Kidney (tissue), 13 donors: ENCODE measurements at regions not wholly inside any gene's neighbourhood (a gene's known extent, or its start where the extent isn't known, plus 50 kb on each side); places are given as distances from the start of the nearest gene placed in this dataset.

ENCODE experiments used
- DNase-seq, 5 donors: peaks; one replicate each; pipeline ENCODE4 v3.0.0-alpha.2; 2013 to 2020
- FAIRE-seq: peaks from 2 replicates; lab custom pipeline; 2012; peaks lifted over from hg19 to GRCh38; lab: Jason Lieb, UNC
- H3K27ac ChIP-seq, 2 donors: one replicate each; pipeline ENCODE4 v1.7.0; 2013; ENCODE audit warnings: low read depth in 2 of 2, low read length in 2 of 2, inconsistent platforms in 1 of 2
- H3K27me3 ChIP-seq: one replicate; pipeline ENCODE4 v1.7.1; 2013; ENCODE audit warnings: low read length, inconsistent platforms; ENCODE audit not compliant: control insufficient read depth, insufficient read depth
- H3K36me3 ChIP-seq, 3 donors: one replicate each; pipeline versions ENCODE4 v1.7.0 to v1.7.1; 2013; ENCODE audit warnings: low read length in 3 of 3, control low read depth in 1 of 3, inconsistent platforms in 1 of 3; ENCODE audit not compliant: insufficient read depth in 3 of 3, control insufficient read depth in 2 of 3
- H3K4me1 ChIP-seq, 3 donors: one replicate each; pipeline versions ENCODE4 v1.7.0 to v1.7.1; 2013; ENCODE audit warnings: low read length in 3 of 3, inconsistent platforms in 1 of 3, low read depth in 1 of 3; ENCODE audit not compliant: control insufficient read depth in 2 of 3, insufficient read depth in 2 of 3
- H3K4me3 ChIP-seq, 3 donors: one replicate each; pipeline versions ENCODE4 v1.7.0 to v1.8.1; 2013; ENCODE audit warnings: low read length in 3 of 3, control low read depth in 1 of 3, inconsistent platforms in 1 of 3
- H3K9ac ChIP-seq, 3 donors: one replicate each; pipeline versions ENCODE4 v1.7.0 to v1.7.1; 2013; ENCODE audit warnings: low read length in 3 of 3, control low read depth in 1 of 3, inconsistent platforms in 1 of 3
- H3K9me3 ChIP-seq, 3 donors: one replicate each; pipeline versions ENCODE4 v1.7.0 to v1.7.1; 2013; ENCODE audit warnings: low read length in 3 of 3, control low read depth in 1 of 3, inconsistent platforms in 1 of 3; ENCODE audit not compliant: control insufficient read depth in 2 of 3, insufficient read depth in 1 of 3
- intact Hi-C: fragments of 100-400 bp; cut with DNase I; formaldehyde crosslinking; loops from one replicate; pipeline ENCODE4 v1.11.1; 2022
- TF ChIP-seq, protein P1 (sequence below): IDR thresholded peaks from 3 replicates; pipeline ENCODE4 v1.5.1; 2012; ENCODE audit warnings: mild to moderate bottlenecking, moderate library complexity, borderline replicate concordance; ENCODE audit not compliant: insufficient read depth; ENCODE audit errors: extremely low read depth
- donor health status: control.
- donor health status: control.
- donor health status: control.
- donor health status: control.
- donor health status: control.
- donor health status: DM: yes; HTN: yes; CAD: no.
- donor health status: Normal renal cell carcinoma (clear cell type).

DNA sequence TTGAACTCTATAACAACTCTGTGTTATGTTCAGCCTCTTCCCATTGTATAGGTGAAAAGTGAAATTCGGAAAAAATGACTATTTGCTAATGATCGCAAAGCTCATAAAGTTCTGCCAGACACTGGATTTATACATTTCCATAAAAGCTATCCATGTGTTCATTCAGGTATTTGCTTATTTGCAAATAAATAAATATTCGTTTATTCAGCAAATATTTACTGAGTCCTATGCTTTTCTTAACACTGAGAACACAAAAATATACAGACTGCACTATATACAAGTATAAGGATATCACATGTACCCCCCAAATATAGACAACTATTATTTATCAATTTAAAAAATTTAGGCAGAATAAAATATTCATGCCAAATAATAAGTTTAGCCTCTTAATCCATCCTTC, 63.2 kb upstream of the ATP8B1 start:
- DNase-seq (no peak), FAIRE-seq (no peak)
- no peaks in the 10 kb centered on the region for H3K36me3 ChIP-seq
- TF ChIP-seq, protein P1, sequence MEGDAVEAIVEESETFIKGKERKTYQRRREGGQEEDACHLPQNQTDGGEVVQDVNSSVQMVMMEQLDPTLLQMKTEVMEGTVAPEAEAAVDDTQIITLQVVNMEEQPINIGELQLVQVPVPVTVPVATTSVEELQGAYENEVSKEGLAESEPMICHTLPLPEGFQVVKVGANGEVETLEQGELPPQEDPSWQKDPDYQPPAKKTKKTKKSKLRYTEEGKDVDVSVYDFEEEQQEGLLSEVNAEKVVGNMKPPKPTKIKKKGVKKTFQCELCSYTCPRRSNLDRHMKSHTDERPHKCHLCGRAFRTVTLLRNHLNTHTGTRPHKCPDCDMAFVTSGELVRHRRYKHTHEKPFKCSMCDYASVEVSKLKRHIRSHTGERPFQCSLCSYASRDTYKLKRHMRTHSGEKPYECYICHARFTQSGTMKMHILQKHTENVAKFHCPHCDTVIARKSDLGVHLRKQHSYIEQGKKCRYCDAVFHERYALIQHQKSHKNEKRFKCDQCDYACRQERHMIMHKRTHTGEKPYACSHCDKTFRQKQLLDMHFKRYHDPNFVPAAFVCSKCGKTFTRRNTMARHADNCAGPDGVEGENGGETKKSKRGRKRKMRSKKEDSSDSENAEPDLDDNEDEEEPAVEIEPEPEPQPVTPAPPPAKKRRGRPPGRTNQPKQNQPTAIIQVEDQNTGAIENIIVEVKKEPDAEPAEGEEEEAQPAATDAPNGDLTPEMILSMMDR, result no peak
- no peak overlapping the region for H3K4me3 ChIP-seq
- no peaks in the 10 kb centered on the region for H3K9me3 ChIP-seq
- no peaks in the 10 kb centered on the region for H3K4me1 ChIP-seq
- no peaks in the 10 kb centered on the region for H3K27me3 ChIP-seq
- intact Hi-C loops, result no loop called here
- no peak overlapping the region for H3K9ac ChIP-seq
- no peak overlapping the region for H3K27ac ChIP-seq

DNA sequence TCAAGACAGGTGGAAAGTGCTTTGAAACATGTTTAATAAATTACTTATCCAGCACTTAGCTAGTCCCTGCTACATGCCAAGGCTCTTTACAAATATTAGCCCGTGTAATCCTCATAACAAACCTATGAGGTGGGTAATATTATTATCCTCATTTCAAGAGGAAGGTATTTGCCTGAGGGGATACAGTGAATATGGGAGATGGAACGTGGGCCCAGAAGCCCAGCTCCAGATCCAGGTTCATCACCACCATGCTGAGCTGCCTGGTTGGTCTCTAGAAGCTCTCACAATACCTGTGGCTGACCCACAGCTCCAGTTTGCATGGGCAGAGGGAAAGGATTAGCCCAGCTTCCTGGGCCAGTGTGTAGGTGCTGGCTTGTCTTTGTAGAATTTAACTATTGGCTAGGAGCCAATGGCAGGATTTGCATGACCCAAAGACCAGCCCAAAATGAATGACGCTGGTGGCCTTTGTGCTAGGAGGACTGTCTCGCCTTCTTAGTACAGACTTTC, 61.6 kb upstream of the ATP8B1 start:
- TF ChIP-seq, protein P1, result no peak
- H3K36me3 ChIP-seq, result no peaks in the 10 kb centered on the region

DNA sequence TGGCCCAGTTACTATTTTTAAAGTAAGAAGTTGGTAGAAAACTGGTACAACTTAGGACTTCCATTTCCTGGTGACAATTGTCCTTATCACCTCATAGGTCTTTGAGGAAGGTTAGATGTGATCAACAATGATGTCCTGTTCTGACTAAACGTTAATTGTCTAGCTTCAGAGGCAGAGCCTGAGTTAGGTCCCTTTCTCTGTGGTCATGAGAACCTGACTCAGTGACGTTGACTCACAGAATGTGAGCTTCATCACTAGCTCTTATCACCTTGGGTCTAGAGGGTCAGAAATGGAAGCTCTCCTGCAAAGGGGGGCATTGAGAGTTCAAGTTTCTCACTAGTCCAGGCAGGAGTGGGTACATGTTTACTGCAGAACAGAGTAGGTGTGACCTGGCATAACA, 60.6 kb upstream of the ATP8B1 start:
- intact Hi-C loops, result no loop called here
- Histone ChIP-seq H3K36me3 (no peaks in the 10 kb centered on the region), H3K9ac (no peak overlapping the region), H3K9me3 (no peaks in the 10 kb centered on the region), H3K27ac (no peak overlapping the region), H3K4me3 (no peak overlapping the region), H3K4me1 (no peaks in the 10 kb centered on the region), H3K27me3 (no peaks in the 10 kb centered on the region)
- FAIRE-seq (no peak), DNase-seq (no peak)
- TF ChIP-seq, protein P1, result no peak

More for the DNA sequence above, 61.6 kb upstream of the ATP8B1 start:
- H3K27ac ChIP-seq, result no peak overlapping the region
- no peak for FAIRE-seq
- H3K4me3 ChIP-seq, result no peak overlapping the region
- H3K27me3 ChIP-seq, result no peaks in the 10 kb centered on the region
- no peak for DNase-seq
- intact Hi-C loops, result no loop called here
- H3K9ac ChIP-seq, result no peak overlapping the region
- H3K9me3 ChIP-seq, result no peaks in the 10 kb centered on the region
- no peaks in the 10 kb centered on the region for H3K4me1 ChIP-seq

DNA sequence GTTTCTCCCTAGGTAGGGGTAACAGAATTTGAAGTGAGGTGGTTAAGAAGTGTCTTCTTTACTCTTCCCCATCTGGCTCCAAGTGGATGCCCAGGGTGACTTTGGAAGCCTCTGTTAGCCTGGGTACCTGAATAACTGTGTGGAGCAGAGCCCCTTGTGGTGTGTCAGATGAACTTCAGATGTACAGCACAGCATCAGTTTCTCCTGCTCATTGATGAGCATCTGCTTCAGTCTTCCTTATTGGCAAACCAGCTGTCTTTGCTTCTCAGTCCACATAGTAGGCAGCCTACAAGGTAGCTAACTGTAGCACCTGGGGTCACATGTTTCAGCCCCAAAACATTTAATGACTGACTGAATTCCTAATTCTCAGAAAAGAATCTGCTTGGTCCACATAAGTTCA, 56.2 kb upstream of the ATP8B1 start:
- H3K4me1 ChIP-seq, result no peaks in the 10 kb centered on the region
- no peaks in the 10 kb centered on the region for H3K27me3 ChIP-seq
- no peak overlapping the region for H3K9ac ChIP-seq
- no peak overlapping the region for H3K4me3 ChIP-seq
- H3K36me3 ChIP-seq, result no peaks in the 10 kb centered on the region
- intact Hi-C loops, result no loop called here
- no peak for DNase-seq
- TF ChIP-seq, protein P1, result no peak
- H3K9me3 ChIP-seq, result no peaks in the 10 kb centered on the region
- H3K27ac ChIP-seq, result no peak overlapping the region
- FAIRE-seq, result no peak
